D721Med (cell line): ENCODE measurements at regions not wholly inside any gene's neighbourhood (a gene's known extent, or its start where the extent isn't known, plus 50 kb on each side); places are given as distances from the start of the nearest gene placed in this dataset.

Experiments used
- DNase-seq: peaks from one replicate; pipeline ENCODE4 v3.0.0; 2011; ENCODE audit warnings: low spot score; ENCODE audit not compliant: insufficient read length
- FAIRE-seq: peaks from 2 replicates; lab custom pipeline; 2011; peaks lifted over from hg19 to GRCh38; lab: Jason Lieb, UNC
- CTCF ChIP-seq: IDR thresholded peaks from 2 replicates; pipeline ENCODE4 v1.5.1; 2012; ENCODE audit warnings: mild to moderate bottlenecking, control low read depth; ENCODE audit not compliant: insufficient read depth; ENCODE audit errors: missing control alignments

- no peak for TF ChIP-seq CTCF
- DNase-seq (no peak), FAIRE-seq (no peak)
These were observed 599.1 kb upstream of the TYRP1 start for GRCh38 chr9:12094046-12094445.

- FAIRE-seq, result no peak
- DNase-seq, result no peak
- TF ChIP-seq CTCF, result no peak
These were observed 597.3 kb upstream of the TYRP1 start for GRCh38 chr9:12095931-12096330.

GRCh38 chr9:12133416-12133815 lies 559.8 kb upstream of the TYRP1 start:
- FAIRE-seq, result no peak
- no peak for DNase-seq
- TF ChIP-seq CTCF, result no peak

GRCh38 chr9:12141422-12141821 lies 551.8 kb upstream of the TYRP1 start:
- no peak for TF ChIP-seq CTCF
- DNase-seq (no peak), FAIRE-seq (no peak)

GRCh38 chr9:12155401-12156134 lies 537.6 kb upstream of the TYRP1 start:
- FAIRE-seq (no peak), DNase-seq (no peak)
- TF ChIP-seq CTCF, result no peak

GRCh38 chr9:12162181-12162815 lies 530.9 kb upstream of the TYRP1 start:
- FAIRE-seq, result no peak
- no peak for DNase-seq
- no peak for TF ChIP-seq CTCF

- DNase-seq (no peak), FAIRE-seq (no peak)
- no peak for TF ChIP-seq CTCF
These were observed 529.3 kb upstream of the TYRP1 start for GRCh38 chr9:12163723-12164458.
